PC-9 (cell line): ENCODE measurements at regions not wholly inside any gene's neighbourhood (a gene's known extent, or its start where the extent isn't known, plus 50 kb on each side); places are given as distances from the start of the nearest gene placed in this dataset.

Source experiments
- BruUV-seq: library from RNA; stranded (reverse); fragments of 400-500 nt; replicated peaks from 2 replicates; lab custom pipeline; 2021; lab: Mats Ljungman, UMichigan
- CTCF ChIA-PET: fragments of 300-600 bp; sonication (Branson Sonifier 250); formaldehyde crosslinking; loops from one replicate; lab custom pipeline; 2022; ENCODE audit warnings: antibody characterized with exemption; lab: Charles Lee
- POLR2A ChIA-PET: fragments of 300-600 bp; sonication (Branson Sonifier 250); formaldehyde crosslinking; loops from one replicate; lab custom pipeline; 2022; ENCODE audit warnings: antibody characterized with exemption; ENCODE audit not compliant: unreplicated experiment; lab: Charles Lee
- DNase-seq, 2 experiments: peaks; one replicate each; pipeline versions ENCODE4 v3.0.0 to v3.0.0-alpha.2; 2015 to 2022; ENCODE audit warnings: mixed read lengths in 1 of 2
- H2AFZ ChIP-seq: fragments of 200-600 bp; sonication (generic); 2 replicates; pipeline ENCODE4 v1.8.1; 2017; ENCODE audit warnings: antibody characterized with exemption
- H3F3A ChIP-seq: fragments of 200-600 bp; sonication (generic); 2 replicates; pipeline ENCODE4 v1.8.1; 2017; ENCODE audit warnings: antibody characterized with exemption, mild to moderate bottlenecking, low read depth; ENCODE audit not compliant: insufficient read depth
- H3K27ac ChIP-seq: fragments of 200-600 bp; sonication (generic); 2 replicates; pipeline ENCODE4 v1.6.1; 2016; ENCODE audit warnings: mixed run types
- H3K27me3 ChIP-seq: fragments of 200-600 bp; sonication (generic); 2 replicates; pipeline ENCODE4 v1.6.1; 2016; ENCODE audit warnings: low read depth, mixed run types; ENCODE audit not compliant: insufficient read depth
- H3K36me3 ChIP-seq: fragments of 200-600 bp; sonication (generic); 2 replicates; pipeline ENCODE4 v1.6.1; 2016; ENCODE audit warnings: low read depth, mixed run types
- H3K4me1 ChIP-seq: fragments of 200-600 bp; sonication (generic); replicated peaks from 2 replicates; pipeline ENCODE4 v1.6.1; 2016; ENCODE audit warnings: mixed run types; ENCODE audit not compliant: insufficient read depth
- H3K4me2 ChIP-seq: fragments of 200-600 bp; sonication (generic); 2 replicates; pipeline ENCODE4 v1.6.1; 2017; ENCODE audit warnings: mixed run types
- H3K4me3 ChIP-seq: fragments of 200-600 bp; sonication (generic); 2 replicates; pipeline ENCODE4 v1.6.1; 2016; ENCODE audit warnings: mixed run types
- H3K79me2 ChIP-seq: fragments of 200-600 bp; sonication (generic); 2 replicates; pipeline ENCODE4 v1.6.1; 2017; ENCODE audit warnings: low read depth, mixed run types
- H3K9me2 ChIP-seq: fragments of 200-600 bp; sonication (generic); 2 replicates; pipeline ENCODE4 v1.8.1; 2017; ENCODE audit warnings: mild to moderate bottlenecking; ENCODE audit not compliant: insufficient read depth
- H3K9me3 ChIP-seq: fragments of 200-600 bp; sonication (generic); 2 replicates; pipeline ENCODE4 v1.8.1; 2016; ENCODE audit warnings: low read depth; ENCODE audit not compliant: insufficient read depth
- H4K20me1 ChIP-seq: fragments of 200-600 bp; sonication (generic); 2 replicates; pipeline ENCODE4 v1.8.1; 2017; ENCODE audit not compliant: insufficient read depth
- CTCF ChIP-seq: fragments of 200-600 bp; sonication (generic); conservative IDR thresholded peaks from 2 replicates; pipeline ENCODE4 v1.6.1; 2017; ENCODE audit warnings: mixed run types, antibody characterized with exemption, mild to moderate bottlenecking, moderate library complexity
- EZH2 ChIP-seq: fragments of 200-600 bp; sonication (generic); IDR thresholded peaks from 2 replicates; pipeline ENCODE4 v1.8.0; 2017; ENCODE audit warnings: antibody characterized with exemption, low read depth
- intact Hi-C: fragments of 100-400 bp; cut with micrococcal nuclease; formaldehyde crosslinking; loops from one replicate; pipeline ENCODE4 v1.10.0; 2022; ENCODE audit not compliant: unreplicated experiment

- POLR2A ChIA-PET: no interaction called here
- no peak overlapping the region for H3K4me3 ChIP-seq
- CTCF ChIA-PET: no interaction called here
- DNase-seq: no peak
- no peaks in the 10 kb centered on the region for H3K4me1 ChIP-seq
- no peak overlapping the region for H3K27ac ChIP-seq
- no peaks in the 10 kb centered on the region for H3F3A ChIP-seq
- no peaks in the 10 kb centered on the region for H3K9me3 ChIP-seq
- no peaks in the 10 kb centered on the region for H4K20me1 ChIP-seq
- no peaks in the 10 kb centered on the region for H3K79me2 ChIP-seq
- H3K27me3 ChIP-seq: no peaks in the 10 kb centered on the region
- H3K4me2 ChIP-seq: no peak overlapping the region
- BruUV-seq: no TSS peak
- intact Hi-C loops: no loop called here
- TF ChIP-seq CTCF (no peak), EZH2 (no peak)
- H3K9me2 ChIP-seq: no peaks in the 10 kb centered on the region
- no peaks in the 10 kb centered on the region for H3K36me3 ChIP-seq
- H2AFZ ChIP-seq: no peak overlapping the region
Observed at GRCh38 chr1:4554271-4554865, 100.0 kb upstream of the AJAP1 start.

GRCh38 chr1:4557949-4558348 lies 96.5 kb upstream of the AJAP1 start:
- Histone ChIP-seq H3K4me1 (no peaks in the 10 kb centered on the region), H3K36me3 (no peaks in the 10 kb centered on the region), H3K79me2 (no peaks in the 10 kb centered on the region), H3K9me2 (no peaks in the 10 kb centered on the region), H3K9me3 (no peaks in the 10 kb centered on the region), H4K20me1 (no peaks in the 10 kb centered on the region), H3K4me2 (no peak overlapping the region), H3K27me3 (no peaks in the 10 kb centered on the region), H3K27ac (no peak overlapping the region), H3K4me3 (no peak overlapping the region), H3F3A (no peaks in the 10 kb centered on the region), H2AFZ (no peak overlapping the region)
- CTCF ChIA-PET: no interaction called here
- DNase-seq: no peak
- TF ChIP-seq CTCF (no peak), EZH2 (no peak)
- BruUV-seq: no TSS peak
- POLR2A ChIA-PET: no interaction called here
- intact Hi-C loops: no loop called here

- H3K9me3 ChIP-seq: no peaks in the 10 kb centered on the region
- H3K36me3 ChIP-seq: no peaks in the 10 kb centered on the region
- no TSS peak for BruUV-seq
- H3K4me1 ChIP-seq: no peaks in the 10 kb centered on the region
- peaks cover 4% of the 10 kb centered on the region; the same call in 1 of the 2 replicates for H3K27me3 ChIP-seq
- no peak overlapping the region for H3K4me3 ChIP-seq
- H3K79me2 ChIP-seq: no peaks in the 10 kb centered on the region
- no peaks in the 10 kb centered on the region for H3F3A ChIP-seq
- CTCF ChIA-PET: no interaction called here
- no peak overlapping the region for H3K27ac ChIP-seq
- no peak overlapping the region for H3K4me2 ChIP-seq
- H4K20me1 ChIP-seq: no peaks in the 10 kb centered on the region
- POLR2A ChIA-PET: no interaction called here
- intact Hi-C loops: no loop called here
- no peaks in the 10 kb centered on the region for H3K9me2 ChIP-seq
- no peak for TF ChIP-seq EZH2
- H2AFZ ChIP-seq: no peak overlapping the region
- DNase-seq: no peak
Observed at GRCh38 chr1:4561205-4561604, 93.2 kb upstream of the AJAP1 start.

GRCh38 chr1:4562321-4562720 lies 92.1 kb upstream of the AJAP1 start:
- Histone ChIP-seq H3F3A (no peaks in the 10 kb centered on the region), H3K9me2 (no peaks in the 10 kb centered on the region), H3K36me3 (no peaks in the 10 kb centered on the region), H4K20me1 (no peaks in the 10 kb centered on the region), H3K4me1 (no peaks in the 10 kb centered on the region), H3K4me2 (no peak overlapping the region), H2AFZ (no peak overlapping the region), H3K9me3 (no peaks in the 10 kb centered on the region), H3K79me2 (no peaks in the 10 kb centered on the region), H3K27ac (no peak overlapping the region), H3K4me3 (no peak overlapping the region), H3K27me3 (peaks cover 4% of the 10 kb centered on the region; the same call in 1 of the 2 replicates)
- intact Hi-C loops: no loop called here
- no TSS peak for BruUV-seq
- ChIA-PET CTCF (no interaction called here), POLR2A (no interaction called here)
- no peak for TF ChIP-seq EZH2
- no peak for TF ChIP-seq CTCF
- no peak for DNase-seq
